Trophoblast cell (in vitro differentiated cells and primary cell): ENCODE measurements at regions not wholly inside any gene's neighbourhood (a gene's known extent, or its start where the extent isn't known, plus 50 kb on each side); places are given as distances from the start of the nearest gene placed in this dataset.
"Not testable (repeated sequence)": the region's sequence is repeated elsewhere in the genome, so short reads cannot be mapped to it uniquely, and the experiment has no call there.

ENCODE experiments used
- DNase-seq, 2 donors: peaks; one replicate each; pipeline ENCODE4 v3.0.0-alpha.2; 2016
- H2AFZ ChIP-seq: 2 replicates; pipeline ENCODE4 v1.6.1; 2013; ENCODE audit warnings: low read length, moderate library complexity, mild to moderate bottlenecking; ENCODE audit not compliant: insufficient read depth, poor library complexity
- H2AK5ac ChIP-seq: 2 replicates; pipeline ENCODE4 v1.6.1; 2013; ENCODE audit warnings: mild to moderate bottlenecking, low read length
- H2BK120ac ChIP-seq: 2 replicates; pipeline ENCODE4 v1.6.1; 2013; ENCODE audit warnings: low read length, mild to moderate bottlenecking, moderate library complexity; ENCODE audit not compliant: insufficient read depth, poor library complexity
- H2BK12ac ChIP-seq: 2 replicates; pipeline ENCODE4 v1.6.1; 2013; ENCODE audit warnings: mild to moderate bottlenecking, low read length, moderate library complexity
- H2BK5ac ChIP-seq: 2 replicates; pipeline ENCODE4 v1.6.1; 2013; ENCODE audit warnings: low read length, low read depth, moderate library complexity, mild to moderate bottlenecking; ENCODE audit not compliant: poor library complexity
- H3K14ac ChIP-seq: 2 replicates; pipeline ENCODE4 v1.6.1; 2013; ENCODE audit warnings: mild to moderate bottlenecking, low read length
- H3K18ac ChIP-seq: 2 replicates; pipeline ENCODE4 v1.6.1; 2013; ENCODE audit warnings: mild to moderate bottlenecking, low read length
- H3K23ac ChIP-seq: 2 replicates; pipeline ENCODE4 v1.6.1; 2013; ENCODE audit warnings: low read length
- H3K27ac ChIP-seq: 2 replicates; pipeline ENCODE4 v1.5.1; 2013; ENCODE audit warnings: low read depth, mild to moderate bottlenecking, inconsistent platforms, low read length, moderate library complexity
- H3K27me3 ChIP-seq: 2 replicates; pipeline ENCODE4 v1.6.1; 2013; ENCODE audit warnings: inconsistent platforms, mild to moderate bottlenecking, low read length, moderate library complexity; ENCODE audit not compliant: insufficient read depth
- H3K36me3 ChIP-seq, 2 experiments: 1 replicate in 1 of 2; 2 replicates in 1 of 2; pipeline ENCODE4 v1.6.1; 2013; ENCODE audit warnings: low read length in 2 of 2, mild to moderate bottlenecking in 2 of 2, moderate library complexity in 1 of 2; ENCODE audit not compliant: insufficient read depth in 2 of 2, control insufficient read depth in 1 of 2
- H3K4ac ChIP-seq: 2 replicates; pipeline ENCODE4 v1.6.1; 2013; ENCODE audit warnings: low read depth, mild to moderate bottlenecking, low read length, moderate library complexity
- H3K4me1 ChIP-seq, 2 experiments: 1 replicate in 1 of 2; 2 replicates in 1 of 2; pipeline ENCODE4 v1.6.1; 2013; ENCODE audit warnings: low read length in 2 of 2, mild to moderate bottlenecking in 2 of 2, moderate library complexity in 1 of 2; ENCODE audit not compliant: insufficient read depth in 2 of 2, control insufficient read depth in 1 of 2
- H3K4me2 ChIP-seq: 2 replicates; pipeline ENCODE4 v1.6.1; 2013; ENCODE audit warnings: inconsistent platforms, mild to moderate bottlenecking, low read length, moderate library complexity
- H3K4me3 ChIP-seq: 2 replicates; pipeline ENCODE4 v1.5.1; 2013; ENCODE audit warnings: mild to moderate bottlenecking, low read depth, low read length, inconsistent platforms
- H3K79me1 ChIP-seq: one replicate; pipeline ENCODE4 v1.6.1; 2013; ENCODE audit warnings: low read length
- H3K79me2 ChIP-seq: 2 replicates; pipeline ENCODE4 v1.6.1; 2013; ENCODE audit warnings: low read length, mild to moderate bottlenecking; ENCODE audit not compliant: control insufficient read depth, insufficient read depth, poor library complexity
- H3K9ac ChIP-seq: 2 replicates; pipeline ENCODE4 v1.6.1; 2013; ENCODE audit warnings: mild to moderate bottlenecking, low read length
- H3K9me3 ChIP-seq: 2 replicates; pipeline ENCODE4 v1.6.1; 2013; ENCODE audit warnings: low read depth, mild to moderate bottlenecking, control low read depth, inconsistent platforms, low read length; ENCODE audit not compliant: insufficient read depth
- H4K12ac ChIP-seq: 2 replicates; pipeline ENCODE4 v1.6.1; 2013; ENCODE audit warnings: low read depth, mild to moderate bottlenecking, low read length, moderate library complexity
- H4K8ac ChIP-seq: 2 replicates; pipeline ENCODE4 v1.6.1; 2013; ENCODE audit warnings: low read depth, mild to moderate bottlenecking, low read length, moderate library complexity
- H4K91ac ChIP-seq: one replicate; pipeline ENCODE4 v1.6.1; 2013; ENCODE audit warnings: low read depth, mild to moderate bottlenecking, low read length, moderate library complexity
- WGBS: extraction: QIAGEN DNeasy Blood & Tissue Kit; methylation state at CpG from one replicate; pipeline ENCODE4 v1.1.7; 2013; ENCODE audit warnings: missing lambda C conversion rate; ENCODE audit not compliant: insufficient read length, insufficient coverage; ENCODE audit errors: extremely low coverage; 5-methylcytosine and 5-hydroxymethylcytosine counted together

DNA sequence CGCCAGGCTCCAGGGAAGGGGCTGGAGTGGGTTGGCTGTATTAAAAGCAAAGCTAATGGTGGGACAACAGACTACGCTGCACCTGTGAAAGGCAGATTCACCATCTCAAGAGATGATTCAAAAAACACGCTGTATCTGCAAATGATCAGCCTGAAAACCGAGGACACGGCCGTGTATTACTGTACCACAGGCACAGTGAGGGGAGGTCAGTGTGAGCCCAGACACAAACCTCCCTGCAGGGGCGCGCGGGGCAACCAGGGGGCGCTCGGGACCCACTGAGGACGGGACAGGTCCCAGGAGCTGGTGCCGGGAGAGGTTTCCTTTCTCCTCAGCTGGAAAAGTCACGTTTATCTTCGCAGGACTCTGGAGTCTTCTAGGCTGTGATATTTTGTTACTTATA is 239.4 kb upstream of the TP53TG3 start:
- not testable (repeated sequence) for H3K4ac ChIP-seq, H3K79me2 ChIP-seq, H3K27ac ChIP-seq, H3K18ac ChIP-seq, H4K91ac ChIP-seq, H3K4me1 ChIP-seq, H3K79me1 ChIP-seq, H2AK5ac ChIP-seq, H2BK12ac ChIP-seq, H3K14ac ChIP-seq, H3K4me3 ChIP-seq, H3K9me3 ChIP-seq, H3K23ac ChIP-seq, H3K36me3 ChIP-seq, H2AFZ ChIP-seq, H3K4me2 ChIP-seq, DNase-seq, H2BK5ac ChIP-seq, H4K12ac ChIP-seq, H4K8ac ChIP-seq, H3K9ac ChIP-seq, H2BK120ac ChIP-seq, H3K27me3 ChIP-seq
- no CpG with 5 or more reads among the region's 15 CpGs for WGBS

DNA sequence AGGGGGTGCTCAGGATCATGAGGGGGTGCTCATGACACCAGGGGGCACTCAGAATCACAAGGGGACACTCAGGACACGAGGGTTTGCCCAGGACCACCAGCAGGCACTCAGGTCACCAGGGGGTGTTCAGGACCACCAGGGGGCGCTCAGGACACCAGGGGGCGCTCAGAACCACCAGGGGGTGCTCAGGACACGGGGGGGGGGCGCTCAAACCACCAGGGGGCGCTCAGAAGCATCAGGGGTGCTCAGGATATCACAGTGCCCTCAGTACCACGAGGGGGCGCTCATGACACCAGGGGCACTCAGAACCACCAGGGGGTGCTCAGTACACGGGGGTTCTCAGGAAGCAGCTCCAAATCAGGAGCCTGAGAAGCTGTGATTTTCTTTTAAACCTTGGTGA is 221.8 kb upstream of the TP53TG3 start:
- H3K79me1 ChIP-seq, H2AK5ac ChIP-seq, H4K91ac ChIP-seq, H3K9me3 ChIP-seq, H3K4me1 ChIP-seq, H3K14ac ChIP-seq, H4K12ac ChIP-seq, H2BK12ac ChIP-seq, H3K79me2 ChIP-seq, H4K8ac ChIP-seq, H3K36me3 ChIP-seq, H3K27ac ChIP-seq, H3K9ac ChIP-seq, H2BK5ac ChIP-seq, H3K4me3 ChIP-seq, H2AFZ ChIP-seq, H2BK120ac ChIP-seq, H3K4me2 ChIP-seq, H3K18ac ChIP-seq, H3K23ac ChIP-seq, H3K27me3 ChIP-seq, H3K4ac ChIP-seq, DNase-seq: not testable (repeated sequence)
- WGBS = no CpG with 5 or more reads among the region's 9 CpGs

DNA sequence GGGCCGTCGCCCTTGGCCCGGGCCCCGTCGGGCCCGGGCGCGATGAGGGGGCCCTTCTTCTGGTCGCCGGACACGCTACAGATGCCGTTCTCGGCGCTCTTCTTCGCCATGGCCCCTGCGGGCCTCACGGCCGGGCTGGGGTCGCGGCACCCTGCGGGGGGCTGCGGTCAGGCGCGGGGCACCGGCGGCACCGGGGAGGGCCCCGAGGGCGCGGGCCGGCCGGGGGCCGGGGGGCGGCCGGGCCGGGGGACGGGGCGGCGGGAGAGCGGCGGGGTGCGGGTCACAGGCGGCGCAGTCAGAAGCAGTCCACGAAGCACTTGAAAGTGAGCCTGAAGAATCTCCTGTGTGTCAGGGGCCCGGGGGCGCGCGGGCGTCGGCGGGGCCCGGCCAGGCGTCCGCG is 209.4 kb upstream of the TP53TG3 start:
- no CpG with 5 or more reads among the region's 56 CpGs for WGBS

DNA sequence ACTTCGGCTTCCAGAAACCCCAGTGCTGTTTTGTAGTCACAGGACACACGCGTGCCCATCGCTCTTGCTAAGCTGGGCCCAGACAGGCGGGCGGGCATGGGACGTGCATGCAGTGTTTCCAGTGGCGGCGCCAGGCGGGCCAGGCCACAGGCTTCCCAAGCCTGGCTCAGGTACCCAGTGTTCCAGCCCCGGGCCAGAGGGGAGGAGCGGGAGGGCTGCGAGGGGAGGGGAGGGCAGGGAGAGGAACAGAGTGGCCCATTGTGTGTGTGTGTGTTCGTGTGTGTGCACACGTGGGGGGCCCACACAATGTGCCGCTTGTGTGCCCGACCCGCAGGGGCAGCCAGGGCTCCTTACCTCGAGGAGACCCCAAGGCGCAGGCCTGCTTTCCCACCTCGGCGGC is 208.6 kb upstream of the TP53TG3 start:
- not testable (repeated sequence) for H2AK5ac ChIP-seq, H3K23ac ChIP-seq, H3K79me1 ChIP-seq, H3K4me1 ChIP-seq, H3K27me3 ChIP-seq, H3K14ac ChIP-seq, H2BK5ac ChIP-seq, H3K4me2 ChIP-seq, H3K4ac ChIP-seq, DNase-seq, H3K36me3 ChIP-seq, H4K12ac ChIP-seq, H3K27ac ChIP-seq, H3K18ac ChIP-seq, H2BK12ac ChIP-seq, H3K79me2 ChIP-seq, H3K4me3 ChIP-seq, H2BK120ac ChIP-seq, H4K91ac ChIP-seq, H2AFZ ChIP-seq, H3K9ac ChIP-seq, H3K9me3 ChIP-seq, H4K8ac ChIP-seq
- WGBS = no CpG with 5 or more reads among the region's 22 CpGs

More for the DNA sequence above, 209.4 kb upstream of the TP53TG3 start:
- H3K27me3 ChIP-seq, H3K79me1 ChIP-seq, H3K14ac ChIP-seq, H3K36me3 ChIP-seq, H3K4me3 ChIP-seq, H3K18ac ChIP-seq, H3K23ac ChIP-seq, H2BK12ac ChIP-seq, DNase-seq, H3K4me1 ChIP-seq, H3K4me2 ChIP-seq, H3K9me3 ChIP-seq, H4K8ac ChIP-seq, H4K12ac ChIP-seq, H3K4ac ChIP-seq, H2BK5ac ChIP-seq, H2AFZ ChIP-seq, H4K91ac ChIP-seq, H2AK5ac ChIP-seq, H3K27ac ChIP-seq, H3K9ac ChIP-seq, H3K79me2 ChIP-seq, H2BK120ac ChIP-seq: not testable (repeated sequence)
